Omental fat pad (tissue), 3 donors: ENCODE measurements at regions not wholly inside any gene's neighbourhood (a gene's known extent, or its start where the extent isn't known, plus 50 kb on each side); places are given as distances from the start of the nearest gene placed in this dataset.

Experiments used
- ATAC-seq: fragments of 150-250 bp; one replicate; pipeline ENCODE4 v1.9.1; 2016; ENCODE audit warnings: mild to moderate bottlenecking, moderate library complexity; ENCODE audit not compliant: low FRiP score
- DNase-seq: peaks from one replicate; pipeline ENCODE4 v3.0.0-alpha.2; 2019; ENCODE audit warnings: low spot score
- CTCF ChIP-seq, 3 donors: fragments of 450-650 bp; IDR thresholded peaks; one replicate each; pipeline ENCODE4 v1.5.1; 2016 to 2017; ENCODE audit warnings: antibody characterized with exemption in 3 of 3, mild to moderate bottlenecking in 3 of 3, moderate library complexity in 2 of 3

DNA sequence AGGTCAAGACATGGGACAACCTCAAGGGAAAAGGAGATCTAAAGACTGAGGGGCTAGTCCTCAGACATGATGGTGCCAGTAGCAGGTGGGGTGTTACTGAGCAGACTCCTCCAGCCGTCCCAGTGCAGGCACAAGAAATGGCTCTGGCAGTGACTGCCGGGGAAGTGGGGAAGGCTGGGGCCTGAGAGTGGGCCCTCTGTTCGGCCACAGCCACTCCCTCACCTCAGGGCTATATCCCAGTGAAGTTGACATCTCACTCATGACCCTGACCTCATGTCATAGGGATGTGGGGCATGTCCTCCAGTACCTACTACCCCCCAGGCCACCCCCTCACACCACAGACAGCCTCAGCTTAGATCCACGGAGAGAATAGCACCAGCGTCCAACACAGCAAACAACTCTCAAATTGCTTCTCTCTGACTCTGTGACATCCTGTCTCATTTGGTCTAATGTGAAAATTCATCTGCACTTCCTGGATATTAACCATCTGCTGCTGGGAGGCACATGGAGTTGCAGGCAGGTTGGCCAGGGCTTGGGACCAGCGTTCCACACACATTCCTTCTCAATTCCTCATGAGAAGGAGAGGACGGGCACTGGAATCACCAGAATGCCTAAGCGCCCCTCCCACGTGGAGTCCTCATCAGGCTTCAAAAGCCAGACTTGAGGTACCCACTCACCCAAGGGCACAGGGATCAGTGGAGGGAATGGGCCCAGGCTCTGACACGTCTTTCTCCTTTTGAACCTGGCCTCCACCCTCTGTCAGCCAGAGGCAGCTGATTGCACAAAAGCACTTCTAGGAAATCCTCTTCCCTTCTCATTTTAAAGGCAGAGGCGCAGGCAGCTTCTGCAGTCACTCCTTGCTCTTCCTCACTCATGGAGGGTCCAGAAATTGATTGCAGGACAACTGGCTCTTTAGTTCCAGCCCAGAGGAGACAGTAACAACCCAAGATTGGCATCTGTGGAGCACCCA, 163.6 kb upstream of the CST7 start:
- ATAC-seq (no peak), DNase-seq (no peak)
- no peak for TF ChIP-seq CTCF (IDR thresholded peaks at IDR 0.05)

GRCh38 chr20:24786111-24786495, 163.0 kb upstream of the CST7 start:
- TF ChIP-seq CTCF (IDR thresholded peaks at IDR 0.05), result no peak
- no peak for DNase-seq
- ATAC-seq, result no peak

DNA sequence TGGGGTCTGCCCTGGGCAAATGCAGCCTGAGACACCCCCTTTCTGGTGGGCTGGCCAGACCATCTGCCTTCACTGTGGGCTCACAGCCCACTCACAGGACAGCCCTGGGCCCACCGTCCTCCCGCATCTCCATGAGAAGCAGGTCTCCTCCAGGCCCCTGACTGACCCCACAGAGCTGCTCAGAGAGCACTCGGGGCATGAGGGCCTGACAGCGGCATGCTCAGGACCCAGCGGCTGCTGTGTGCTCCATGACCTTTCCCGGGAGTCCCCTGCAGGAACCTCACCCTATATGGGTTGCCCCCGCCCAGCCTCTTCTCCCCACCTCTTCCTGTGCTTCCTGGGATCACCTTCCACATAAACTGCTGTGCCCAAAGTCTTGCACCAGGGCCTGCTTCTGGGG, 162.4 kb upstream of the CST7 start:
- no peak for TF ChIP-seq CTCF (IDR thresholded peaks at IDR 0.05)
- ATAC-seq (no peak), DNase-seq (no peak)

DNA sequence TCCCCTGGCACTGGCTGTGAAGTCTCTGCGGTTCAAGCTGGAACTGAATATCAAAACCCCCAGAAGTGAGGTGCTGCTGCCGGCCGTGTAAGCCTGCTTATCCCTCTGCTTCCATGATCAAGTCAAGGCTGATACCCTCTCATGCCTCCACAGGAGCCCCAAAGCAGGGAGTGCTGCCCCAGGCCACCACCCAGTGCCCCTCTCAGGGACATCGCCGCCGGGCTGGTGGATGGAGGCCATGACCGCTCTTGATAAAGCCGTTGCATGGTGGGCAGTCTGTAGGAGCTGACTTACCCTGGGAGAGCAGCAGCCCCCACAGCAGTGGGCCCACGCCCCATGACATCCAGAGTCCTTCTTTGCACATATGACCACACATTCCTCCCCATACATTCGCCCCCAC, 162.0 kb upstream of the CST7 start:
- no peak for TF ChIP-seq CTCF (IDR thresholded peaks at IDR 0.05)
- ATAC-seq, result no peak
- DNase-seq, result no peak

GRCh38 chr20:24787621-24788020, 161.4 kb upstream of the CST7 start:
- ATAC-seq, result no peak
- TF ChIP-seq CTCF (IDR thresholded peaks at IDR 0.05), result no peak
- no peak for DNase-seq

DNA sequence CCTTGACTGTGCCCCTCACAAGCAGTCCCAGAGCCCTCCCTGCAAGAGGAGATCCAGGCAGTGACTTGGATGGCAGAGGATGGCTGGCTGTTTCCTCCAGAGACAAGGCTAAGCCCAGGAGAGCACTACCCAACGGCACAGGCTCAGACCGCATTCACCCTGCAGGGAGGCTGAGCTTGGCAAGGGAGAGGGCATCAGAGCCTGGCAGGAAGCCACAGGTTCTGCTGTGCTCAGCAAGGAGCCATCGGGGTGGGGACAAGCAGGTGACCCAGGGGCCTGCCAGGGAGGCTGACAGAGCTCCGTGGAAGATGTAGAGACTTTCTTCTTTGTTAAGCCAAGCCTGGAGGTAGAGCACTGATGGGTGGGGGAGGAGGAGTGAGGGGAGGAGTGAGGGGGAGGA, 159.2 kb upstream of the CST7 start:
- DNase-seq (no peak), ATAC-seq (no peak)
- no peak for TF ChIP-seq CTCF (IDR thresholded peaks at IDR 0.05)

GRCh38 chr20:24790746-24791283, 158.3 kb upstream of the CST7 start:
- ATAC-seq, result no peak
- no peak for DNase-seq
- TF ChIP-seq CTCF (IDR thresholded peaks at IDR 0.05), result no peak
